PFSK-1 (cell line): ENCODE measurements at regions not wholly inside any gene's neighbourhood (a gene's known extent, or its start where the extent isn't known, plus 50 kb on each side); places are given as distances from the start of the nearest gene placed in this dataset.
A peak's percentile ranks its signal among the peaks of the same experiment; 100 is the strongest.

Source experiments
- POLR2AphosphoS5 ChIP-seq: IDR thresholded peaks from 2 replicates; pipeline ENCODE4 v1.6.1; 2012; ENCODE audit warnings: low read depth, mild to moderate bottlenecking, control low read depth, low read length, moderate library complexity
- SIN3A ChIP-seq: IDR thresholded peaks from 2 replicates; pipeline ENCODE4 v1.6.1; 2012; ENCODE audit warnings: mild to moderate bottlenecking, low read length, moderate library complexity, borderline replicate concordance; ENCODE audit not compliant: insufficient read depth
- TAF1 ChIP-seq: IDR thresholded peaks from 2 replicates; pipeline ENCODE4 v1.6.1; 2012; ENCODE audit warnings: low read length, control low read depth, borderline replicate concordance; ENCODE audit not compliant: insufficient read depth
- TF ChIP-seq, protein P1 (sequence below), 2 experiments: IDR thresholded peaks; 2 replicates each; pipeline versions ENCODE4 v1.6.1 to v1.8.0; 2011 to 2012; ENCODE audit warnings: low read depth in 2 of 2, low read length in 2 of 2, control low read depth in 1 of 2, inconsistent platforms in 1 of 2, mild to moderate bottlenecking in 1 of 2, moderate library complexity in 1 of 2; ENCODE audit not compliant: insufficient read depth in 1 of 2

DNA sequence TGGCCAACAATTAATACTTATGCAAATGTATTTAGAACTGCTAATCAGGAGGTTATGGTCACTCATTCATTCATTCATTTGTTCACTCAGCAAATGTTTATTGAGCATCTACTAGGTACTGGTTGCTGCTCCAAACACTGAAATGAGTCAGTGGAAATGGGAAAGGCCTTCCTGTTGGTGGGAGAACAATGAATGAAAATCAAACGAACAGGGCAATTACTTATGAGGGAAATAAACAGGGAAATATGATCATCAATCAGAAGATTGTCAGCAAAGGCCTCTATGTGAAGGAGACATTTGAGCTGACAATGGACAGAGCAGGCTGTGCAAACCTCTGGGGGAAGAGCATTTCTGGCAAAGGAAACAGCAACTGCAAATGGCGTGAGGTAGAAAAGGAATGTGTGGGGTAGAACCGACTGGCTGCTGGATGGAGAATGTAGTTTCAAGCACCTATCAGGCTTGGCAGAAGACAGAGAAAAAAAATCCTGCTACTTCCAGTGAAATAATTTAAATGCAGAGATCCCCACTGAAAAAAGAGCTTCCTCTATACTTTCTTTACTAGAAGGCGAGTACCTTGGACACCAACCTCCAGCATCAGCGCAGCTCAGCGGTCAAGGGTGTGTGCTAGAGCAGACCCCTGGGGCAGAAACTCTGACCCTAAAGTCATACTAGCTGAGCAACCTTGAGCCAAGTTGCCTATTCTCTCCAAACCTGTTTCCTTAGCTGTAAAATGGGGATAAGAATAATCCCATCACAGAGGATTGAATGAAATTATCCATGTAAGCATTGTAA lies 108.8 kb upstream of the EEPD1 start:
- TF ChIP-seq POLR2AphosphoS5, result no peak
- TF ChIP-seq, protein P1, sequence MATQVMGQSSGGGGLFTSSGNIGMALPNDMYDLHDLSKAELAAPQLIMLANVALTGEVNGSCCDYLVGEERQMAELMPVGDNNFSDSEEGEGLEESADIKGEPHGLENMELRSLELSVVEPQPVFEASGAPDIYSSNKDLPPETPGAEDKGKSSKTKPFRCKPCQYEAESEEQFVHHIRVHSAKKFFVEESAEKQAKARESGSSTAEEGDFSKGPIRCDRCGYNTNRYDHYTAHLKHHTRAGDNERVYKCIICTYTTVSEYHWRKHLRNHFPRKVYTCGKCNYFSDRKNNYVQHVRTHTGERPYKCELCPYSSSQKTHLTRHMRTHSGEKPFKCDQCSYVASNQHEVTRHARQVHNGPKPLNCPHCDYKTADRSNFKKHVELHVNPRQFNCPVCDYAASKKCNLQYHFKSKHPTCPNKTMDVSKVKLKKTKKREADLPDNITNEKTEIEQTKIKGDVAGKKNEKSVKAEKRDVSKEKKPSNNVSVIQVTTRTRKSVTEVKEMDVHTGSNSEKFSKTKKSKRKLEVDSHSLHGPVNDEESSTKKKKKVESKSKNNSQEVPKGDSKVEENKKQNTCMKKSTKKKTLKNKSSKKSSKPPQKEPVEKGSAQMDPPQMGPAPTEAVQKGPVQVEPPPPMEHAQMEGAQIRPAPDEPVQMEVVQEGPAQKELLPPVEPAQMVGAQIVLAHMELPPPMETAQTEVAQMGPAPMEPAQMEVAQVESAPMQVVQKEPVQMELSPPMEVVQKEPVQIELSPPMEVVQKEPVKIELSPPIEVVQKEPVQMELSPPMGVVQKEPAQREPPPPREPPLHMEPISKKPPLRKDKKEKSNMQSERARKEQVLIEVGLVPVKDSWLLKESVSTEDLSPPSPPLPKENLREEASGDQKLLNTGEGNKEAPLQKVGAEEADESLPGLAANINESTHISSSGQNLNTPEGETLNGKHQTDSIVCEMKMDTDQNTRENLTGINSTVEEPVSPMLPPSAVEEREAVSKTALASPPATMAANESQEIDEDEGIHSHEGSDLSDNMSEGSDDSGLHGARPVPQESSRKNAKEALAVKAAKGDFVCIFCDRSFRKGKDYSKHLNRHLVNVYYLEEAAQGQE (IDR thresholded peaks at IDR 0.05; ENCODE audit: insufficient read depth in 1 of 2, low read depth in 2 of 2, low read length in 2 of 2), result peak in 1 of 2 experiments; percentile 84; a peak in 2 of 4 replicates
- no peak for TF ChIP-seq SIN3A
- TF ChIP-seq TAF1, result no peak
